Endothelial cell (in vitro differentiated cells): ENCODE measurements at regions not wholly inside any gene's neighbourhood (a gene's known extent, or its start where the extent isn't known, plus 50 kb on each side); places are given as distances from the start of the nearest gene placed in this dataset.

Source experiments
- DNase-seq: peaks from one replicate; pipeline ENCODE4 v3.0.0; 2021; ENCODE audit warnings: low spot score
- H3K27ac Mint-ChIP-seq: one replicate; pipeline ENCODE4 v1.8.0; 2021; ENCODE audit warnings: mixed read lengths, inconsistent platforms; ENCODE audit not compliant: unreplicated experiment
- H3K27me3 Mint-ChIP-seq: one replicate; pipeline ENCODE4 v1.8.0; 2021; ENCODE audit warnings: mild to moderate bottlenecking, moderate library complexity, mixed read lengths, inconsistent platforms; ENCODE audit not compliant: unreplicated experiment
- H3K36me3 Mint-ChIP-seq: one replicate; pipeline ENCODE4 v1.8.0; 2021; ENCODE audit warnings: mild to moderate bottlenecking, low read depth, mixed read lengths, inconsistent platforms; ENCODE audit not compliant: unreplicated experiment
- H3K4me1 Mint-ChIP-seq: one replicate; pipeline ENCODE4 v1.8.0; 2021; ENCODE audit warnings: mild to moderate bottlenecking, mixed read lengths, inconsistent platforms; ENCODE audit not compliant: unreplicated experiment
- H3K4me3 Mint-ChIP-seq: one replicate; pipeline ENCODE4 v1.8.0; 2021; ENCODE audit warnings: mild to moderate bottlenecking, mixed read lengths, inconsistent platforms; ENCODE audit not compliant: unreplicated experiment
- H3K9me3 Mint-ChIP-seq: one replicate; pipeline ENCODE4 v1.8.0; 2021; ENCODE audit warnings: mixed read lengths, inconsistent platforms; ENCODE audit not compliant: unreplicated experiment
- TF ChIP-seq, protein P1 (sequence below): fragments of 200-600 bp; sonication (generic); IDR thresholded peaks from one replicate; pipeline ENCODE4 v1.5.0; 2021; ENCODE audit warnings: antibody characterized with exemption; ENCODE audit not compliant: unreplicated experiment

DNA sequence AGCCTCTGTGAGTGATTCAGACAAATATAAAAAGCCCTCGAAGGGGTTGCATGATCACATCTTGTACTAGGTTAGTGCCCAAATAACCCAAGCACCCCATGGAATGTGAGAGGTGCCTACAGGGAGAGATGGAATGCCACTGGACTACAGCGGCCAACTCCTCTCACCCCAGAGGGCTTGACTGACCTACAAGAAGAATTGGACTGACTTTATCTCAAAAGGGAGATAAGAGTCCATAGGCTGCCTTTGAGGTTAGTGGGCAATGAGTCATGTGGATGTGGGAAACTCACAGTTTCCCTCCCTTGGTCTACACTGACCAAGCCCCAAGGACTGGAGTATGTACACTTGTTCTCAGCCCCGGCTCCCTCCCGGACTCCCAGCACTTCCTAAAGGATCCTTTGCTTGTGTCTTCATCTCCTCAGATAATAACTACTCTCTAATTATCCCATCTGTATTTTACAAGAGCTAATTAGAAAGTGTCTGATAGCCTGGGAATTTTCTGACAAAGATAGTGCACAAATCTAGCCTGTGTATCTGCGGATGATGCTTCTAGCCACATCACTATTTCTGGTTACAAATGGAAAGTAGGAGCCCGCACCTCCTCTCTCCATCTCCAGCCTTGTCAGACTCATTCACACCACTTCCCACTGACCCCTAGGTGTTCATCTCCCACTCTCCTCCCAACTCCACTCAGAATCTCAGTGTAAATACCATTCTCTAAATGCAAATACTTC, 547.8 kb upstream of the TBL1XR1 start:
- no peak for DNase-seq
- H3K4me3 Mint-ChIP-seq, result no peak overlapping the region
- H3K4me1 Mint-ChIP-seq, result peaks cover 2% of the 10 kb centered on the region
- no peaks in the 10 kb centered on the region for H3K9me3 Mint-ChIP-seq
- H3K27me3 Mint-ChIP-seq, result peaks cover 2% of the 10 kb centered on the region
- H3K36me3 Mint-ChIP-seq, result no peaks in the 10 kb centered on the region
- H3K27ac Mint-ChIP-seq, result no peak overlapping the region
- TF ChIP-seq, protein P1, sequence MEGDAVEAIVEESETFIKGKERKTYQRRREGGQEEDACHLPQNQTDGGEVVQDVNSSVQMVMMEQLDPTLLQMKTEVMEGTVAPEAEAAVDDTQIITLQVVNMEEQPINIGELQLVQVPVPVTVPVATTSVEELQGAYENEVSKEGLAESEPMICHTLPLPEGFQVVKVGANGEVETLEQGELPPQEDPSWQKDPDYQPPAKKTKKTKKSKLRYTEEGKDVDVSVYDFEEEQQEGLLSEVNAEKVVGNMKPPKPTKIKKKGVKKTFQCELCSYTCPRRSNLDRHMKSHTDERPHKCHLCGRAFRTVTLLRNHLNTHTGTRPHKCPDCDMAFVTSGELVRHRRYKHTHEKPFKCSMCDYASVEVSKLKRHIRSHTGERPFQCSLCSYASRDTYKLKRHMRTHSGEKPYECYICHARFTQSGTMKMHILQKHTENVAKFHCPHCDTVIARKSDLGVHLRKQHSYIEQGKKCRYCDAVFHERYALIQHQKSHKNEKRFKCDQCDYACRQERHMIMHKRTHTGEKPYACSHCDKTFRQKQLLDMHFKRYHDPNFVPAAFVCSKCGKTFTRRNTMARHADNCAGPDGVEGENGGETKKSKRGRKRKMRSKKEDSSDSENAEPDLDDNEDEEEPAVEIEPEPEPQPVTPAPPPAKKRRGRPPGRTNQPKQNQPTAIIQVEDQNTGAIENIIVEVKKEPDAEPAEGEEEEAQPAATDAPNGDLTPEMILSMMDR, result no peak

DNA sequence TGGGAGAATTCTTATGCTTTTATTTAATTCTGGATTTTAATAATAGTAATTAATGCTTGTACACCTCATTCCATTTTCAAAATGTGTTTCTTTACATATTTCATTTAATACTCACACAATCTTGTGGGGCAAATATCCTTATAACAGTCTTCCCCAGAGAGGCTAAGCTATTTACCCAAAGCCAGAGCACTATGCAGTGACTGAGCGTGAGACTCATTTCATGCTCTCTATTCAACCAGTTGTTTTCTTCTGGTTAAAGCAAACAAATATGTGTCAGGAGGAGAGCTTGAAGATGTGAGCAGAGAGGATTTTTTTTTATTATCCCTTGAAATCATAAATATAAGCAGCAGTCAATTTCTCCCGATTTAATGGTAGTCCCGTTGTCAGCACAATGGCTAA, 548.3 kb upstream of the TBL1XR1 start:
- TF ChIP-seq, protein P1, result no peak
- Mint-ChIP-seq H3K27ac (no peak overlapping the region), H3K4me3 (no peak overlapping the region), H3K9me3 (no peaks in the 10 kb centered on the region), H3K27me3 (peaks cover 2% of the 10 kb centered on the region), H3K36me3 (no peaks in the 10 kb centered on the region), H3K4me1 (no peaks in the 10 kb centered on the region)
- DNase-seq, result no peak

DNA sequence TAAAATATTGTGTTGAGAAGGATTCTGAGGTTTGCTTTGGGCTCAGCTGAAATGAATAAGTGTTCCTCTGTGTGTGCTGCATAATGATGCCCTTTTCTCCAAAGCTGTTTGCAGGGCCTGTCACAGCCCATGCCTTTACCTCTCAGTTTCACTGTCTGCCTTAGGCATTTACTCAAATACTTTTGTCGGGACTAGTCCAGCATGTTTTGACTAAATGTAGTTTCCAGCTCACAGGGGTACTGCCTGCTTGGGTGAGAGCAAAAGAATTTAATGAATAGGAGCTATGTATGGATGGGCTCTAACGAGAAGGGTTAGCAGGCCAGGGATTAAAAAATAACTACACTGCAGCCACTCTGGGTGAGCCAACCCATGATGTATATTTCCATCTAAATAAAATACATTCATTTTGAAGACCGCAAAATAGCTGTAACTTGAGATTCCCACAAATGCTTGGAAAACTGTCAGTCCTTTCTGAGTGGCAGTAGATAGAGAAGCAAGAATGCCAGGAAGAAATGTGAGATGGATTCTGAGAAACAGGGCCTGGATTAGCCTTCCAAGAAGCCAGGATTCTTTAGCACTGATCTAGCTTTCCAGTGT, 549.2 kb upstream of the TBL1XR1 start:
- TF ChIP-seq, protein P1, result no peak
- no peak overlapping the region for H3K27ac Mint-ChIP-seq
- DNase-seq, result no peak

DNA sequence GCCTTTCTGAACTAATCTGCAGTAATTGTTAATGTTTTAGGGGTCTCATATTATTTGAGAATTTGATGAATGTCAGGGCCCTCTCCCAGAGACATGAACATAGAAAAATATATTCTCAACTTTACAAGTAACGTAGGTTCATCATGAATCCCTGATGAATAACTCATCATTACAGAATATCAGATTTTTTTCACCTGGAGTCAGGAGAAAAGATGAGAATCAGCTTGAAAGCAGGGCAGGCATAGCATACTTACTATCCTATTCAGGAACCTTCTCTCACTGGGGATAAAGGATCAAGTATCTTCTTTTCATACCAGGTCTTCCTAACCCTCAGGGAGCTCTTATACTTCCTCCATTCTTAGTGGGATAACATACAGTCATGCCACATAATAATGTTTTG, 552.6 kb upstream of the TBL1XR1 start:
- Mint-ChIP-seq H3K4me1 (peaks cover 3% of the 10 kb centered on the region), H3K27me3 (peaks cover 4% of the 10 kb centered on the region), H3K9me3 (no peaks in the 10 kb centered on the region), H3K36me3 (no peaks in the 10 kb centered on the region), H3K4me3 (no peak overlapping the region), H3K27ac (no peak overlapping the region)
- DNase-seq, result no peak
- TF ChIP-seq, protein P1, result no peak

More for the DNA sequence above, 549.2 kb upstream of the TBL1XR1 start:
- H3K27me3 Mint-ChIP-seq, result peaks cover 3% of the 10 kb centered on the region
- no peak overlapping the region for H3K4me3 Mint-ChIP-seq
- no peaks in the 10 kb centered on the region for H3K9me3 Mint-ChIP-seq
- H3K4me1 Mint-ChIP-seq, result no peaks in the 10 kb centered on the region
- no peaks in the 10 kb centered on the region for H3K36me3 Mint-ChIP-seq

DNA sequence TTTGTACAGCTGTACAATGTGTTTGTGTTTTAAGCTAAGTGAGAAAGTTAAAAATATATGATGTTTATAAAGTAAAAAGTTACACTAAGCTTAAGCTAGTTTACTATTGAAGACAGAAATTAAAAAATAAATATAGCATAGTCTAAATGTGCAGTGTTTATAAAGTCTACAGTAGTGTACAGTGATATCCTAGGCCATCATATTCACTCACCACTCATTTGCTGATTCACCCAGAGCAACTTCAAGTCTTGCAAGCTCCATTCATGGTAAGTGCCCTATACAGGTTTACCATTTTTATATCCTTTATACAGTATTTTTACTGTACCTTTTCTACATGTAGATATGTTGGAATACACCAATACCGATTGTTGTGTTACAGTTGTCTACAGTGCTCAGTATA, 553.2 kb upstream of the TBL1XR1 start:
- no peak overlapping the region for H3K4me3 Mint-ChIP-seq
- no peak overlapping the region for H3K27ac Mint-ChIP-seq
- H3K36me3 Mint-ChIP-seq, result no peaks in the 10 kb centered on the region
- no peaks in the 10 kb centered on the region for H3K9me3 Mint-ChIP-seq
- peaks cover 4% of the 10 kb centered on the region for H3K27me3 Mint-ChIP-seq
- H3K4me1 Mint-ChIP-seq, result peaks cover 3% of the 10 kb centered on the region
- no peak for DNase-seq
- TF ChIP-seq, protein P1, result no peak
